ENCODE measurements at regions not wholly inside any gene's neighbourhood (a gene's known extent, or its start where the extent isn't known, plus 50 kb on each side); places are given as distances from the start of the nearest gene placed in this dataset.

DNA sequence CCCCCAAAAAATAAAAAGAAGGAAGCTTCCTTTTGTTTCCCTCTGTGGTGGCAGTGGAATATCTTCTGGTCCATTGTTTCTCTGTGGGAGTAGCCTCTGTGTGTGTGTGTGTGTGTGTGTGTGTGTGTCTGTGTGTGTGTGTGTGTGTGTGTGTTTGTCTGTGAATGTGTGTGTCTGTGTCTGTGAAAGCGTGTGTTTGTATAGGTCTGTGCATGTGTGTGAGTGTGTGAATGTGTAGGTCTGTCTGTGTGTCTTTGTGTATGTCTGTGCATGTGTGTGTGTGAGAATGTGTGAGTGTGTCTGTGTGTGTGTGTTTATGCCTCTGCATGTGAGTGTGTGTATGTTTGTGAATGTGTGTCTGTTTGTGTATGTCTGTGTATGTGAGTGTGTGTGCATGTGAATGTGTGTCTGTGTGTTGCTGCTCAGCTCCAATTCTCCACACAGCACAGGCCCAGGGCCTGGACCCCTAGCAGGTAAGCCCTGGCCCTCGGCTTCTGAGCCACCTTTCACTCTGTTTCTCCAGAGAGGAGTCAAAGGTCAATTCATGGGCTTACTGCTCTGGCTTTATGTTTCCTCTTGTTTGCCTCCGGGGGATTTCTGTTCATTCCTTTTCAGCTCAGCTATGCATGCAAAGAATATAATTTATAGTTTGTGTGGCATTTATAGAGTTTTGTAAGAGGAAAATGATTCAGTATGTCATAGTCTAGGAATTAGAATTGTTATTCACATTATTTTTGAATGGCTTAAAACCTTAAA is 89.8 kb downstream of the UCHL1 start:
- TF ChIP-seq HDAC2 (IDR thresholded peaks at IDR 0.05) (no peak), RB1 (IDR thresholded peaks at IDR 0.05; ENCODE audit: borderline replicate concordance) (no peak), SMARCA5 (IDR thresholded peaks at IDR 0.05) (no peak), CEBPB (IDR thresholded peaks at IDR 0.05; ENCODE audit: borderline replicate concordance in 1 of 2, low read depth in 2 of 2, low read length in 2 of 2) (no peak), POU2F2 (IDR thresholded peaks at IDR 0.05; ENCODE audit: borderline replicate concordance, low read depth, low read length) (no peak), RELA (IDR thresholded peaks at IDR 0.05; ENCODE audit: borderline replicate concordance, partially characterized antibody) (no peak), EZH2 (IDR thresholded peaks at IDR 0.05; ENCODE audit: borderline replicate concordance, control insufficient read depth, low read depth, low read length) (no peak), NFIC (IDR thresholded peaks at IDR 0.05; ENCODE audit: low read depth, low read length) (no peak), PAX5 (IDR thresholded peaks at IDR 0.05; ENCODE audit: borderline replicate concordance, low read depth, low read length) (no peak), POLR2A (IDR thresholded peaks at IDR 0.05; ENCODE audit: low read depth, low read length) (no peak), TCF7 (IDR thresholded peaks at IDR 0.05; ENCODE audit: borderline replicate concordance) (no peak), KDM1A (IDR thresholded peaks at IDR 0.05; ENCODE audit: borderline replicate concordance) (no peak), MYC (IDR thresholded peaks at IDR 0.05; ENCODE audit: insufficient read depth, insufficient read length, insufficient replicate concordance, low read length, severe bottlenecking) (no peak), RAD21 (IDR thresholded peaks at IDR 0.05; ENCODE audit: insufficient read depth, low read depth, low read length) (no peak)
